ENCODE measurements at regions not wholly inside any gene's neighbourhood (a gene's known extent, or its start where the extent isn't known, plus 50 kb on each side); places are given as distances from the start of the nearest gene placed in this dataset.

DNA sequence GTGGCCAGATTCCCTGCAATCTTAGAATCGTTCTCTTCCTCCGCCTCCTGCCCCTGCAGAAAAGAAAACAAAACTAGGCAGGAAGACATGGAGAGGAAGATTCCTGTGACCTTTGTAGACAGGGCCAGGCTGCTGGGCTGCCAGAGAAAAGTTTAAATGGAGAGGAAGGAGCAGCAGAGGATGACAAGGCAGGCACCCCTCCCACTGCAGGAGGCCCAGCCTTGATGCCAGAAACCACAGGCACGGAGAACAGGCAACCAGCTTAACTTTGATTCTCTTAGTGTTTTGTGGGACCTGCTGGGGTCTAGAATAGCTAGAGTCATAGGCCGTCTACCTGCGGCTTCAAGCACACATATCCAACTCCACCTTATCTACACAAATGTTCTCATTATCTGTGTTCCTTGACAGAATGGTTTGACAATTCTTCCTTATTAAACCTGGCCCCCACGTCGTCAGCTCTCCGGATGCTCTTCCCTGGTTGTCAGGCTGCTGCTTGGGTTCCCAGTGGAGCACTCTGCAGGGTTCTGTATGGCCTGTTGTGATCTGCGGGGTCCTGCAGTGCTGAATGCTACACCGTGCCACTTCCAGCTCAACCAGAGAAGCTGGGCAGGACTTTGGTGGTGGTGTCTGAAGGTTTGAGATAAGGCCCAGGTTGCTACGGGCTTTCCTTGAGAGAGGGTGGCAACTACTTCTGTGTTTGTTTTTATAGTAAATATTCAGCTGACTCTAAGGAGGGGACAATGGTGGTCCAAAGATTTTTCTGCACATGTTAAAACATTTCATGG, 609.5 kb downstream of the AACS start:
- H3K9ac ChIP-seq (ENCODE audit: low read length), result no peak overlapping the region
- no peaks in the 10 kb centered on the region for H3K4me1 Mint-ChIP-seq
- TF ChIP-seq EZH2 (IDR thresholded peaks at IDR 0.05; ENCODE audit: borderline replicate concordance, insufficient read depth, low read depth, low read length, poor library complexity, severe bottlenecking), result no peak
- TF ChIP-seq, protein P1, sequence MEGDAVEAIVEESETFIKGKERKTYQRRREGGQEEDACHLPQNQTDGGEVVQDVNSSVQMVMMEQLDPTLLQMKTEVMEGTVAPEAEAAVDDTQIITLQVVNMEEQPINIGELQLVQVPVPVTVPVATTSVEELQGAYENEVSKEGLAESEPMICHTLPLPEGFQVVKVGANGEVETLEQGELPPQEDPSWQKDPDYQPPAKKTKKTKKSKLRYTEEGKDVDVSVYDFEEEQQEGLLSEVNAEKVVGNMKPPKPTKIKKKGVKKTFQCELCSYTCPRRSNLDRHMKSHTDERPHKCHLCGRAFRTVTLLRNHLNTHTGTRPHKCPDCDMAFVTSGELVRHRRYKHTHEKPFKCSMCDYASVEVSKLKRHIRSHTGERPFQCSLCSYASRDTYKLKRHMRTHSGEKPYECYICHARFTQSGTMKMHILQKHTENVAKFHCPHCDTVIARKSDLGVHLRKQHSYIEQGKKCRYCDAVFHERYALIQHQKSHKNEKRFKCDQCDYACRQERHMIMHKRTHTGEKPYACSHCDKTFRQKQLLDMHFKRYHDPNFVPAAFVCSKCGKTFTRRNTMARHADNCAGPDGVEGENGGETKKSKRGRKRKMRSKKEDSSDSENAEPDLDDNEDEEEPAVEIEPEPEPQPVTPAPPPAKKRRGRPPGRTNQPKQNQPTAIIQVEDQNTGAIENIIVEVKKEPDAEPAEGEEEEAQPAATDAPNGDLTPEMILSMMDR (IDR thresholded peaks at IDR 0.05), result no peak
- H3K4me2 ChIP-seq (replicated peaks; ENCODE audit: low read depth, low read length, poor library complexity, severe bottlenecking), result no peak overlapping the region
- no peaks in the 10 kb centered on the region for H4K20me1 ChIP-seq (ENCODE audit: control insufficient read depth, insufficient read depth, low read length, poor library complexity, severe bottlenecking)
- ChIA-PET POLR2A (no interaction called here), CTCF (no interaction called here)
- WGBS (ENCODE audit: insufficient coverage), result 69% methylated on average over 9 of the region's 11 CpGs
- no peak overlapping the region for H2AFZ ChIP-seq (ENCODE audit: insufficient read depth, low read depth, low read length, poor library complexity, severe bottlenecking)
- H3K9me3 Mint-ChIP-seq (ENCODE audit: insufficient read depth), result no peaks in the 10 kb centered on the region
- intact Hi-C loops (cut with micrococcal nuclease), result no loop called here
- H3K9me3 ChIP-seq (ENCODE audit: control extremely low read depth in 1 of 3, control insufficient read depth in 2 of 3, insufficient read depth in 1 of 3, low read length in 2 of 3), result peaks cover 0 to 3% (median 0%) of the 10 kb centered on the region in 3 donors
- no peak overlapping the region for H3K27ac ChIP-seq (ENCODE audit: low read length in 2 of 2)
- no peak overlapping the region for H3K27ac Mint-ChIP-seq
- DNase-seq, result no peak
- no peaks in the 10 kb centered on the region for H3K36me3 ChIP-seq (replicated peaks in 1 of 2; ENCODE audit: control extremely low read depth in 1 of 2, control insufficient read depth in 1 of 2, extremely low read depth in 1 of 2, insufficient read depth in 2 of 2, low read length in 1 of 2)
- no peak overlapping the region for H3K4me3 Mint-ChIP-seq
- ATAC-seq (ENCODE audit: low read depth), result no peak
- H3K4me1 ChIP-seq (ENCODE audit: control insufficient read depth in 2 of 2, insufficient read depth in 2 of 2, low read length in 2 of 2), result no peaks in the 10 kb centered on the region
- H3K27me3 Mint-ChIP-seq, result no peaks in the 10 kb centered on the region
- no peaks in the 10 kb centered on the region for H3K79me2 ChIP-seq (ENCODE audit: control insufficient read depth, insufficient read depth, low read length)
- no peak overlapping the region for H3K4me3 ChIP-seq (ENCODE audit: control extremely low read depth in 1 of 5, extremely low read depth in 1 of 5, insufficient read depth in 1 of 5, low read depth in 2 of 5, low read length in 4 of 5)
- no peaks in the 10 kb centered on the region for H3K27me3 ChIP-seq (replicated peaks in 1 of 4; ENCODE audit: control extremely low read depth in 1 of 4, control insufficient read depth in 3 of 4, insufficient read depth in 4 of 4, low read length in 3 of 4)

GRCh38 chr12:125676366-125676765, 611.1 kb downstream of the AACS start:
- Histone ChIP-seq H3K4me1 (ENCODE audit: control insufficient read depth in 2 of 2, insufficient read depth in 2 of 2, low read length in 2 of 2) (no peaks in the 10 kb centered on the region), H4K20me1 (ENCODE audit: control insufficient read depth, insufficient read depth, low read length, poor library complexity, severe bottlenecking) (no peaks in the 10 kb centered on the region), H3K27ac (ENCODE audit: low read length in 2 of 2) (no peak overlapping the region), H3K4me2 (replicated peaks; ENCODE audit: low read depth, low read length, poor library complexity, severe bottlenecking) (no peak overlapping the region), H3K36me3 (replicated peaks in 1 of 2; ENCODE audit: control extremely low read depth in 1 of 2, control insufficient read depth in 1 of 2, extremely low read depth in 1 of 2, insufficient read depth in 2 of 2, low read length in 1 of 2) (no peaks in the 10 kb centered on the region), H3K27me3 (replicated peaks in 1 of 4; ENCODE audit: control extremely low read depth in 1 of 4, control insufficient read depth in 3 of 4, insufficient read depth in 4 of 4, low read length in 3 of 4) (no peaks in the 10 kb centered on the region), H3K79me2 (ENCODE audit: control insufficient read depth, insufficient read depth, low read length) (no peaks in the 10 kb centered on the region), H3K9ac (ENCODE audit: low read length) (no peak overlapping the region), H2AFZ (ENCODE audit: insufficient read depth, low read depth, low read length, poor library complexity, severe bottlenecking) (no peak overlapping the region), H3K9me3 (ENCODE audit: control extremely low read depth in 1 of 3, control insufficient read depth in 2 of 3, insufficient read depth in 1 of 3, low read length in 2 of 3) (peaks cover 0 to 3% (median 0%) of the 10 kb centered on the region in 3 donors), H3K4me3 (ENCODE audit: control extremely low read depth in 1 of 5, extremely low read depth in 1 of 5, insufficient read depth in 1 of 5, low read depth in 2 of 5, low read length in 4 of 5) (no peak overlapping the region)
- no CpG with 5 or more reads among the region's 1 CpG for WGBS (ENCODE audit: insufficient coverage)
- DNase-seq, result no peak
- Mint-ChIP-seq H3K27me3 (no peaks in the 10 kb centered on the region), H3K4me1 (no peaks in the 10 kb centered on the region), H3K27ac (no peak overlapping the region), H3K9me3 (ENCODE audit: insufficient read depth) (no peaks in the 10 kb centered on the region), H3K4me3 (no peak overlapping the region)
- intact Hi-C loops (cut with micrococcal nuclease), result no loop called here
- POLR2A ChIA-PET, result no interaction called here
- CTCF ChIA-PET, result no interaction called here
- TF ChIP-seq, protein P1 (IDR thresholded peaks at IDR 0.05), result no peak
- no peak for TF ChIP-seq EZH2 (IDR thresholded peaks at IDR 0.05; ENCODE audit: borderline replicate concordance, insufficient read depth, low read depth, low read length, poor library complexity, severe bottlenecking)
- no peak for ATAC-seq (ENCODE audit: low read depth)

Measured in B cell (primary cell).